ENCODE measurements at regions not wholly inside any gene's neighbourhood (a gene's known extent, or its start where the extent isn't known, plus 50 kb on each side); places are given as distances from the start of the nearest gene placed in this dataset.

DNA sequence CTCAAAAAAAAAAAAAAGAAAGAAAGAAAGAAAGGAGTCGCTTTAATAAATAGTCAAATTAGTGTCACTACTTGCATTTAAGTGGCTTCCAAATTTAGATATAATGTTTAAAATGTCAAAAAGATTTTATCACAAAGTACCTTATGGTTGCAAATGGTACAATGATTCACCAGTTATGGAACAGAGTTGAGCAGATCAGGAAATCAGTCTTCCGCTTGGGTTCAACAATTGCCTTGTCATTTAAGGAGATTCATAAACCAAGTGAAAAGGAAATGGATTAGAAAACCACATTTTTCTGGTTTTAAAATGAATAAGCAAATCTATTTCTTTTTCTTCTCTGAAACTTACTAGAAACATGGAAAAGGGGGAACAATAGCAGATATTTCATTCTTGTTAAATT is 94.8 kb upstream of the PTPRT start:
- TF ChIP-seq, protein P1, sequence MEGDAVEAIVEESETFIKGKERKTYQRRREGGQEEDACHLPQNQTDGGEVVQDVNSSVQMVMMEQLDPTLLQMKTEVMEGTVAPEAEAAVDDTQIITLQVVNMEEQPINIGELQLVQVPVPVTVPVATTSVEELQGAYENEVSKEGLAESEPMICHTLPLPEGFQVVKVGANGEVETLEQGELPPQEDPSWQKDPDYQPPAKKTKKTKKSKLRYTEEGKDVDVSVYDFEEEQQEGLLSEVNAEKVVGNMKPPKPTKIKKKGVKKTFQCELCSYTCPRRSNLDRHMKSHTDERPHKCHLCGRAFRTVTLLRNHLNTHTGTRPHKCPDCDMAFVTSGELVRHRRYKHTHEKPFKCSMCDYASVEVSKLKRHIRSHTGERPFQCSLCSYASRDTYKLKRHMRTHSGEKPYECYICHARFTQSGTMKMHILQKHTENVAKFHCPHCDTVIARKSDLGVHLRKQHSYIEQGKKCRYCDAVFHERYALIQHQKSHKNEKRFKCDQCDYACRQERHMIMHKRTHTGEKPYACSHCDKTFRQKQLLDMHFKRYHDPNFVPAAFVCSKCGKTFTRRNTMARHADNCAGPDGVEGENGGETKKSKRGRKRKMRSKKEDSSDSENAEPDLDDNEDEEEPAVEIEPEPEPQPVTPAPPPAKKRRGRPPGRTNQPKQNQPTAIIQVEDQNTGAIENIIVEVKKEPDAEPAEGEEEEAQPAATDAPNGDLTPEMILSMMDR (IDR thresholded peaks at IDR 0.05; ENCODE audit: insufficient read depth, low read depth, low read length), result no peak
- no peaks in the 10 kb centered on the region for H3K36me3 ChIP-seq (ENCODE audit: control insufficient read depth, insufficient read depth, low read length)
- no peaks in the 10 kb centered on the region for H3K27me3 ChIP-seq (ENCODE audit: control insufficient read depth, insufficient read depth, low read length)
- POLR2A ChIA-PET, result no interaction called here
- CTCF ChIA-PET, result no interaction called here
- no peak overlapping the region for H3K4me3 ChIP-seq (ENCODE audit: low read depth, low read length)
- DNase-seq (ENCODE audit: low read depth), result no peak

DNA sequence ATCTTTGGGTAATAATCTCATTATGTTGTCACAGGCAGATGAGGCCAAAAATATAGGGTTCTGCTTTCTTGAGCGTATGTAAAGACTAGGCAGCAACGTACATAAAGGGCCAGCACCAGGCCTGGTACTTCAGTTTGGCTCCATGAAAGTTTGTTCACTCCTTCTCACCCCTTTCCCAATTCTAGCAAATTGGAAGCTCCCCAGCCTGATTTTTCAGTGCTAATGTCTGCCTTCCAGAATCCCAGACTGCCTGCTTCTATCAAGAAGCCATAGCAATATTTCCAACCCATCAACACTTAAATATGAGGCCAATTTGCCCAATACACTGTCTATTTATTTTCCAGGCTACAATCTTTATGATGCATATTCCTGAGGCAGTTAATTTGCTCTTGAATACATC is 93.4 kb upstream of the PTPRT start:
- Histone ChIP-seq H3K36me3 (ENCODE audit: control insufficient read depth, insufficient read depth, low read length) (no peaks in the 10 kb centered on the region), H3K27me3 (ENCODE audit: control insufficient read depth, insufficient read depth, low read length) (no peaks in the 10 kb centered on the region), H3K4me3 (ENCODE audit: low read depth, low read length) (no peak overlapping the region)
- ChIA-PET POLR2A (no interaction called here), CTCF (no interaction called here)
- TF ChIP-seq, protein P1 (IDR thresholded peaks at IDR 0.05; ENCODE audit: insufficient read depth, low read depth, low read length), result no peak
- no peak for DNase-seq (ENCODE audit: low read depth)

DNA sequence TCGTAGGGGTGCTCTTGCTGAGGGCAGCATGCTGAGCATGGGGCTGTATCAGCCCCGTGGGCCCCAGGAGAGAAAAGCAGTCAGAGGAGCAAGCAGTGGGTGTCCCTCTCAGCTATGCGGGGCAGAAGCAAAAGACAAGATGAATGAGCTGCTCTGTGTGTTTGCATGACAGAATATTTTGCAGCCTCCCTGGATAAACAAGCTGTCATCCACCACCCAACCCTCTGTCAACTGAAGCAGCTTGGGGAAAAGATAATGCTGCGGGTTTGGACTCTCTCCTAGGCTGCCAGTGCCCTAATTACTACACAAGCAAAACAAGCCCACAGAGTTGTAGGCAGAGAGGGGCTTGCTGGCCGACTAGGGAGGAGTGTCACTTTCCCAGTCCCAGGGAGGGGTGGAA is 82.3 kb upstream of the PTPRT start:
- Histone ChIP-seq H3K27me3 (ENCODE audit: control insufficient read depth, insufficient read depth, low read length) (no peaks in the 10 kb centered on the region), H3K36me3 (ENCODE audit: control insufficient read depth, insufficient read depth, low read length) (no peaks in the 10 kb centered on the region), H3K4me3 (ENCODE audit: low read depth, low read length) (no peak overlapping the region)
- no peak for DNase-seq (ENCODE audit: low read depth)
- ChIA-PET CTCF (no interaction called here), POLR2A (no interaction called here)
- TF ChIP-seq, protein P1 (IDR thresholded peaks at IDR 0.05; ENCODE audit: insufficient read depth, low read depth, low read length), result no peak

DNA sequence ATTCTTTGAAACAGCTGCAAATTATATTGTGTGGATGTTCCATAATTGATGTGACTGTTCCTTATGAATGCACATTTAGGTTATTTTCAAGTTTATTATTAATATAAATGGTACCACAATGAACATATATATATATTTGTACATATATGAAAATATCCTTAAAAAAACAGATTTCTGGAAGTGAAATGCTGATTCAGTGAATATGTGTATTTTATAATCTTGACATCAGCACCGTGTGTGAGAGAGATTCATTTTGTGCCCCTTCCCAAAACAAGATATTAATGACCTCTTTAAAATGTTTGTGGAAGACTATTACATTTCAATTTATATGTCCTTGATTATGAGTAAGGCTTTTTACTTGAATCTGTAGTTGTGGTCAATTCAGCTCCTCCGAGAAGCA is 75.7 kb upstream of the PTPRT start:
- Histone ChIP-seq H3K4me3 (ENCODE audit: low read depth, low read length) (no peak overlapping the region), H3K27me3 (ENCODE audit: control insufficient read depth, insufficient read depth, low read length) (no peaks in the 10 kb centered on the region), H3K36me3 (ENCODE audit: control insufficient read depth, insufficient read depth, low read length) (no peaks in the 10 kb centered on the region)
- TF ChIP-seq, protein P1 (IDR thresholded peaks at IDR 0.05; ENCODE audit: insufficient read depth, low read depth, low read length), result no peak
- CTCF ChIA-PET, result no interaction called here
- no peak for DNase-seq (ENCODE audit: low read depth)
- POLR2A ChIA-PET, result no interaction called here

DNA sequence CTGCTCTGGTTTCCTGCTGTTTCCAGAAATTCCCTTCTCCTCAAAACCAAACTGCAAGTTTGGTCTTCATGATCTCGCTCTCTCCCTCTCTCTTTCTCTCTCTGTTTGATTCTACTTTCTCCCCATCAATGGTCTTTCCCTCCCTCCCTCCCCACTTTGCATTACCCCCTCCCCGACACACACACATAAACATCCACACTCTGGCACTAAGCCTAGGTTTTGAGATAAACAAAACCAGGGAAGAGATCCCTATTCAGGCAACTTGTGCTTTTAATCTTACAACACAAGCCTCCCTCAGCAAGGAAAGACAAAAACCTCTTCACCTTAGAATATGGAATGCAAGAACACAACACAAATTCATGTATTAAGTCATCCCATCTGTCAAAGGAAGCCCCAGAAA is 73.5 kb upstream of the PTPRT start:
- POLR2A ChIA-PET, result no interaction called here
- Histone ChIP-seq H3K27me3 (ENCODE audit: control insufficient read depth, insufficient read depth, low read length) (no peaks in the 10 kb centered on the region), H3K4me3 (ENCODE audit: low read depth, low read length) (no peak overlapping the region), H3K36me3 (ENCODE audit: control insufficient read depth, insufficient read depth, low read length) (no peaks in the 10 kb centered on the region)
- DNase-seq (ENCODE audit: low read depth), result no peak
- TF ChIP-seq, protein P1 (IDR thresholded peaks at IDR 0.05; ENCODE audit: insufficient read depth, low read depth, low read length), result no peak
- CTCF ChIA-PET, result no interaction called here
